ENCODE measurements at regions not wholly inside any gene's neighbourhood (a gene's known extent, or its start where the extent isn't known, plus 50 kb on each side); places are given as distances from the start of the nearest gene placed in this dataset.
"Not testable (repeated sequence)": the region's sequence is repeated elsewhere in the genome, so short reads cannot be mapped to it uniquely, and the experiment has no call there.

- ATAC-seq = no peak
- TF ChIP-seq ETS1 (IDR thresholded peaks at IDR 0.05) (no peak), STAT1 (IDR thresholded peaks at IDR 0.05; ENCODE audit: unreplicated experiment) (no peak), CREB1 (CRISPR knock-in tag; IDR thresholded peaks at IDR 0.05; ENCODE audit: low read depth) (no peak), ZNF331 (CRISPR knock-in tag; IDR thresholded peaks at IDR 0.05; ENCODE audit: low read depth) (no peak), NANOG (IDR thresholded peaks at IDR 0.05; ENCODE audit: borderline replicate concordance) (no peak), ZNF114 (CRISPR knock-in tag; IDR thresholded peaks at IDR 0.05) (no peak), EZH2 (IDR thresholded peaks at IDR 0.05; ENCODE audit: low read depth, unreplicated experiment) (no peak), JUNB (IDR thresholded peaks at IDR 0.05; ENCODE audit: unreplicated experiment) (no peak), POLR2AphosphoS5 (IDR thresholded peaks at IDR 0.05; ENCODE audit: low read depth) (no peak)
- Mint-ChIP-seq H3K27ac (no peak overlapping the region), H3K4me3 (no peak overlapping the region), H3K4me1 (peaks cover 6% of the 10 kb centered on the region; the same call in 2 of the 3 replicates), H3K27me3 (ENCODE audit: insufficient read depth, low read depth, poor library complexity) (peaks cover 3% of the 10 kb centered on the region), H3K9me3 (peaks cover 37% of the 10 kb centered on the region), H3K36me3 (ENCODE audit: low read depth) (peaks cover 28% of the 10 kb centered on the region)
- no peak overlapping the region for H3K4me3 ChIP-seq
- no peaks in the 10 kb centered on the region for H3K4me1 ChIP-seq (ENCODE audit: insufficient read depth)
- no peaks in the 10 kb centered on the region for H4K20me1 ChIP-seq (replicated peaks; ENCODE audit: insufficient read depth)
- peaks cover 7% of the 10 kb centered on the region; the same call in 1 of the 2 replicates for H3K9me2 ChIP-seq (ENCODE audit: insufficient read depth)
- no peaks in the 10 kb centered on the region for H3F3A ChIP-seq (replicated peaks; ENCODE audit: low read depth)
- no peak overlapping the region for H2AFZ ChIP-seq
- H3K4me2 ChIP-seq = no peak overlapping the region
- no peaks in the 10 kb centered on the region for H3K79me2 ChIP-seq (replicated peaks; ENCODE audit: insufficient read depth)
- H3K27me3 ChIP-seq (ENCODE audit: insufficient read depth) = no peaks in the 10 kb centered on the region
- DNase-seq (ENCODE audit: low spot score) = no peak
- no peak overlapping the region for H3K27ac ChIP-seq (ENCODE audit: low read depth)
- H3K36me3 ChIP-seq (ENCODE audit: insufficient read depth) = peaks cover 3% of the 10 kb centered on the region; the same call in 1 of the 2 replicates
Observed at GRCh38 chr7:46264646-46265045, 343.6 kb upstream of the IGFBP3 start.

GRCh38 chr7:46261638-46262037 is 340.6 kb upstream of the IGFBP3 start:
- not testable (repeated sequence) for H3K27ac ChIP-seq (ENCODE audit: low read depth); H3K4me1 ChIP-seq (ENCODE audit: insufficient read depth); H2AFZ ChIP-seq; H3K27ac Mint-ChIP-seq; H3K27me3 Mint-ChIP-seq (ENCODE audit: insufficient read depth, low read depth, poor library complexity); H3K36me3 ChIP-seq (ENCODE audit: insufficient read depth); H3K79me2 ChIP-seq (replicated peaks; ENCODE audit: insufficient read depth); H3K4me1 Mint-ChIP-seq; H3K4me3 ChIP-seq; H3F3A ChIP-seq (replicated peaks; ENCODE audit: low read depth); ATAC-seq; H3K27me3 ChIP-seq (ENCODE audit: insufficient read depth); H3K4me2 ChIP-seq; H4K20me1 ChIP-seq (replicated peaks; ENCODE audit: insufficient read depth); H3K9me2 ChIP-seq (ENCODE audit: insufficient read depth); H3K4me3 Mint-ChIP-seq
- Mint-ChIP-seq H3K36me3 (ENCODE audit: low read depth) (peaks cover 32% of the 10 kb centered on the region), H3K9me3 (peaks cover 44% of the 10 kb centered on the region)
- DNase-seq (ENCODE audit: low spot score) = peak; percentile 17
- TF ChIP-seq ZNF331 (CRISPR knock-in tag; IDR thresholded peaks at IDR 0.05; ENCODE audit: low read depth) = peak; percentile 23; the same call in 1 of the 2 replicates

- no peak for ATAC-seq
- H2AFZ ChIP-seq = no peak overlapping the region
- TF ChIP-seq CTCF (conservative IDR thresholded peaks at IDR 0.05; ENCODE audit: low read depth in 2 of 2) = no peak
- TF ChIP-seq ETS1 (IDR thresholded peaks at IDR 0.05) = no peak
- no peak for TF ChIP-seq STAT1 (IDR thresholded peaks at IDR 0.05; ENCODE audit: unreplicated experiment)
- TF ChIP-seq EZH2phosphoT487 (IDR thresholded peaks at IDR 0.05; ENCODE audit: unreplicated experiment) = no peak
- no peak for TF ChIP-seq EZH2 (IDR thresholded peaks at IDR 0.05; ENCODE audit: low read depth, unreplicated experiment)
Observed at GRCh38 chr7:46259947-46260346, 338.9 kb upstream of the IGFBP3 start.

More at GRCh38 chr7:46259947-46260346, 338.9 kb upstream of the IGFBP3 start:
- Mint-ChIP-seq H3K9me3 (peaks cover 48% of the 10 kb centered on the region), H3K4me3 (no peak overlapping the region), H3K36me3 (ENCODE audit: low read depth) (peaks cover 32% of the 10 kb centered on the region), H3K27ac (no peak overlapping the region), H3K4me1 (no peaks in the 10 kb centered on the region), H3K27me3 (ENCODE audit: insufficient read depth, low read depth, poor library complexity) (peaks cover 1% of the 10 kb centered on the region)
- 0 out of 2 replicates have a peak, but pooled peaks cover 4% of the 10 kb centered on the region for H3K9me2 ChIP-seq (ENCODE audit: insufficient read depth)
- no peak overlapping the region for H3K27ac ChIP-seq (ENCODE audit: low read depth)
- no peaks in the 10 kb centered on the region for H3K79me2 ChIP-seq (replicated peaks; ENCODE audit: insufficient read depth)
- no peaks in the 10 kb centered on the region for H3F3A ChIP-seq (replicated peaks; ENCODE audit: low read depth)
- no peak for DNase-seq (ENCODE audit: low spot score)
- H3K27me3 ChIP-seq (ENCODE audit: insufficient read depth) = no peaks in the 10 kb centered on the region
- H3K4me1 ChIP-seq (ENCODE audit: insufficient read depth) = no peaks in the 10 kb centered on the region
- no peak overlapping the region for H3K4me2 ChIP-seq
- H4K20me1 ChIP-seq (replicated peaks; ENCODE audit: insufficient read depth) = no peaks in the 10 kb centered on the region
- H3K36me3 ChIP-seq (ENCODE audit: insufficient read depth) = peaks cover 3% of the 10 kb centered on the region; the same call in 1 of the 2 replicates
- no peak overlapping the region for H3K4me3 ChIP-seq
